ENCODE measurements at regions not wholly inside any gene's neighbourhood (a gene's known extent, or its start where the extent isn't known, plus 50 kb on each side); places are given as distances from the start of the nearest gene placed in this dataset.

DNA sequence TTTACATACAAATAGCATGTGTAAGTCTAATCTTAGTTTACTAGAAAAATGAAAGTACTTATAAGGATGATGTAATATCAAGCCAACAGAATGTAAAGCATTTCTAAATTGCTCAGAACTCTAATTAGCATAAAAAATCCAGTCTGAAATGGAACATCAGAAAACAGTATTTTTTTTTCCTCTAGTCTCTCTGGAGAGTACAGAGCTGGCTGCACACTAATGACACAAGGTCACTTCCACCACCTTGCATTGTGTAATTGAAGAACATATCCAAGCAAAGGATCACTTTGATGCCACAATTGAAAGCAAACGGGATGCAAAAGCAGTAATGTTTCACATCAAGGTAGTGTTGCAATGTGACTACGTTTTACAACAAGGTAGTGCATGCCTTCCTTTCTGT is 548.0 kb upstream of the LUZP2 start:
- Histone ChIP-seq H3K36me3 (replicated peaks; ENCODE audit: control insufficient read depth, insufficient read depth, low read length) (no peaks in the 10 kb centered on the region), H3K4me3 (ENCODE audit: insufficient read depth, low read depth, low read length) (no peak overlapping the region), H3K27me3 (ENCODE audit: control insufficient read depth, insufficient read depth, low read length) (no peaks in the 10 kb centered on the region)
- no peak for DNase-seq

DNA sequence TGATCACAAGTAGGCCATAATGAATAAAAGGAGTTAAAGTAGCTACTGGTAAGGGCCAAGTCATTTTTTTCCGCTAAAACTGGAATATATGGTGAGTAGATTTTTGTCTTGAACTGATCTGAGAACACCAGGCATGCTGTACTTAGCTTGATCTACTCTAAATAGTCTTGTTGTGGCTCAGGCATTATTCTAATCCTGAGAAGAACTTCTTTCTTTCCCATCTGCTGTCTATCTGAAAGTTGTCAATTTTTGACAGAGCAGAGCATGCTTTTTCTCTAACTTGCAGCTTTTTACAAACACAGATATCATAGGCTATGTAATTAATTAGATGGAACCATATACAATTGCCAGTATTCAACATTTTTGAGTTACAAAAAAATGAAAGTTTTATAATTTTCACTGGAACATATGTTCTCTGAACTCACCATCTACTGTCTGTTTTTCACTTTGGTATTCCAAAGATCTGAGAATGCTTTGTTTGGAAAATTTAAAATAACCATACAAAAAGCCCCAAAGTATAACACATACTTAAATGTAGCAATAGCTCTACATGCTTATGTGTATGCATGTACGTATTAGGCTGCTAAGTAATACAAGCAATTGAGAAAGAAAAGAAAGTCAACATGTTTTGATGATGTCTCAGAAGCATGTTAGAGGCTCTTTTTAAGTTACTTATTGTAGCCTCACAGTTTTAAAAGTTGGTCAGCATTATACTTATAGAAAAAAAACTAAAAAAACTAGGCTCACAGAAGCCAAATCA is 542.7 kb upstream of the LUZP2 start:
- Histone ChIP-seq H3K36me3 (replicated peaks; ENCODE audit: control insufficient read depth, insufficient read depth, low read length) (no peaks in the 10 kb centered on the region), H3K27me3 (ENCODE audit: control insufficient read depth, insufficient read depth, low read length) (no peaks in the 10 kb centered on the region)
- no peak for DNase-seq

DNA sequence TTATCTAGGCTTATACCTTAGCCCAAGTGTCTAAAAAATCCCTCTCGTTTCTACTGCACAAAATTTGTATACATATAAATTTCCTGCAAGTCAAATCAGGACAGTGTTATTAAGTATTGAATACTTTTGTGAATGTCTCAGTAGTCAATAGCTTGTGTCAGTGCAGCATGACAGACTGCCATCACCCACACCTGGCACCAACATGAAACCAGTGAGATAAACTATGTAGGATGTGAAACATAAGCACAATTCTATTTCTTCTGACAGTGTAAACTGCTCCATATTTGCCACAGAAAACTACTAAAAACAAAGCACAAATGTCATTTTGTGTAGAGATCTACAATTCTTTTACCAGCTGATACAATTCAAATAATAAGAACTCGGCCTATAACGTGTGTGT is 542.1 kb upstream of the LUZP2 start:
- no peak for DNase-seq
- H3K4me3 ChIP-seq (ENCODE audit: insufficient read depth, low read depth, low read length): no peak overlapping the region
- H3K27me3 ChIP-seq (ENCODE audit: control insufficient read depth, insufficient read depth, low read length): no peaks in the 10 kb centered on the region
- H3K36me3 ChIP-seq (replicated peaks; ENCODE audit: control insufficient read depth, insufficient read depth, low read length): no peaks in the 10 kb centered on the region

More for the DNA sequence above, 542.7 kb upstream of the LUZP2 start:
- no peak overlapping the region for H3K4me3 ChIP-seq (ENCODE audit: insufficient read depth, low read depth, low read length)

DNA sequence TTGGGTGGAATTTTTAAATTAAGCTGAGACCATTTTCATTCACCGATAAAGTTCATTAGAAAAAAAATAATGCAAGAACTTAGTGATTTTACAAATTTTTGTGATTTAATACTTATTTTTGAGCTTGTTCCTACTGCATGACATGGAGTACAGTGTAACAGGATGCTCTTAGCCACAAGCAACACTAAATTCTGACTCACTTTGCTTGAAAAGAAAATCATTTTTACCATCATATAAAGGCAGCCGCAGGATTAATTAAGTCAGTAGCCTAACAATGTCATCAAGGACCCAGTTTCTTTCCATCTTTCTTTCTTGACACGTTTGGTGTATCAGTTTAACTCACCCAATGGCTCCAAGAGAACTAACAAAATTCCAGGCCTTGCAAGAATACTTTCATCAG is 540.3 kb upstream of the LUZP2 start:
- no peaks in the 10 kb centered on the region for H3K27me3 ChIP-seq (ENCODE audit: control insufficient read depth, insufficient read depth, low read length)
- no peak overlapping the region for H3K4me3 ChIP-seq (ENCODE audit: insufficient read depth, low read depth, low read length)
- DNase-seq: no peak
- H3K36me3 ChIP-seq (replicated peaks; ENCODE audit: control insufficient read depth, insufficient read depth, low read length): no peaks in the 10 kb centered on the region

DNA sequence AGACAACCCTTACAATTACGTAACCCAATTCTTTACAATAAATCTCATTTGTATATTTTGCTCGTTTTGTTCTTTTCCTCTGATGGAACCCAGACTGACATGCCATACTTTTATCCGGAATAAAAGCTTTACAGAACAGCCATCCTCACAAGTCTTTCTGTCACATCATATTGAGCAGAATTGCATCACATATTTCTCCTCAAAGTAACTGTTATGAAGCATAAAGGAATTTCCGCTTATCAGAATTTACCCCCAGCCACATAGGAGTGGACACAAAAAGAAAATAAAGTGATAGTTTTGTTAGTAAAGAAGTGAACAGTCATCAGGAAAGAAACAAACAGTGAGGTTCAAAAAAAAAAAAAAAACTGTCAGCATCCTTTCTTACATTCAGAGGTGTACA is 539.5 kb upstream of the LUZP2 start:
- H3K4me3 ChIP-seq (ENCODE audit: insufficient read depth, low read depth, low read length): no peak overlapping the region
- no peaks in the 10 kb centered on the region for H3K27me3 ChIP-seq (ENCODE audit: control insufficient read depth, insufficient read depth, low read length)
- no peaks in the 10 kb centered on the region for H3K36me3 ChIP-seq (replicated peaks; ENCODE audit: control insufficient read depth, insufficient read depth, low read length)
- no peak for DNase-seq

DNA sequence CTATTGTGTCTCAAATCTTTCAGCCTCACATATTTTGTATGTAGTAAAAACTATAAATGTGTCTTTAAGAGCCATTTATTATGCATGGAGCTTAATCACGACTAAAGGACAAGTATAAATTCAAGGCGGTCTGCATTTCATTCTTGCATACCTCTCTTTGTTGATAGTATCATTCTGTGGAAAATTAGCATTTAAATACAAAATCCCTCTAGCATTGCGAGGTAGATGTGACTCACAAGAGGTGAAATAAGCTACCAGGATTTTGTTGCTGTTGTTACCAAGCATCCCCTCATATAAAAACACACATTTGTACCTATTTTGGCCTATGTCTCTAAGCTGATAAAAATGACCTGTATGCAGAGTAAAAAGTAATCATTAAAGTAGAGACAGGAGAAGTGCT is 537.4 kb upstream of the LUZP2 start:
- no peaks in the 10 kb centered on the region for H3K27me3 ChIP-seq (ENCODE audit: control insufficient read depth, insufficient read depth, low read length)
- no peaks in the 10 kb centered on the region for H3K36me3 ChIP-seq (replicated peaks; ENCODE audit: control insufficient read depth, insufficient read depth, low read length)
- H3K4me3 ChIP-seq (ENCODE audit: insufficient read depth, low read depth, low read length): no peak overlapping the region
- peak; percentile 18 for DNase-seq

DNA sequence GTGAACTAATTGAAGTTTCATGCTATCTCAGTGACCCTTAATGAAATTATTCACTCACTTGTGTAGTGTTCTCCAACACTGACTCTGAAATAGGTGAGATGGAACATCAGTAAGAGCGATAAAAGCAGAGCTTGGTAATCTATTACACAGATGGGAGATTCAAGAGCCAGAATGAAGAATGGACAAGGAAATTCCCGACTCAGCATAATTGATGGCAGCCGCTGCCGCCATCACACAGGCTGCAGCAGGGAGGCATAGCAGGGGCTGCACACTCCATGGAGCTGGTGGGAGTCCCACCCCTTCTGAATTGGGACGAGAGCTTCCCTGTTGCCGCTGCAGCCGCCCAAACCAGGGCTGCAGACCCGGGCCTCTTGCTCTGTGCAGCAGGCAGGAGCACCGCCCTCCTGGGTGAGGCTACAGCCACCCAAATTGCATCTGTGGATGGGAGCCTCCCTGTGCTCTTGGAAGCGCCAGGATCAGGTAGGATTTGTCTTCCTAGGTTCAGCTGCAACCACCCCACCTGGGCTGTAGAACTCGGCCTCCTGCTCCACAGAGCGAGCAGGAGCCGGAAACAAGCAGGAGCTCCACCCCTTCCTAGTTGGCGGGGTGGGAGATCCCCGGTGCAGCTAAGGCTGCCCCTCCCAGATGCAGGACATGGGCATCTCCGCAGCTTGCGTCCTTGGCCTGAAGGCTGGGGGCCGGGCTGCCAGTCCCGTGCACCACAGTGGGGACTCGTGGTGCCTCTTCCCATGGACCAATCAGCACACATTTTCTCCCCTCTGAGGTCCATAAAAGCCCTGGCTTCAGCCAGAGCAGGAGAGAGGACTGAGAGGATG is 535.1 kb upstream of the LUZP2 start:
- DNase-seq: no peak
- H3K36me3 ChIP-seq (replicated peaks; ENCODE audit: control insufficient read depth, insufficient read depth, low read length): no peaks in the 10 kb centered on the region
- no peak overlapping the region for H3K4me3 ChIP-seq (ENCODE audit: insufficient read depth, low read depth, low read length)
- H3K27me3 ChIP-seq (ENCODE audit: control insufficient read depth, insufficient read depth, low read length): no peaks in the 10 kb centered on the region

DNA sequence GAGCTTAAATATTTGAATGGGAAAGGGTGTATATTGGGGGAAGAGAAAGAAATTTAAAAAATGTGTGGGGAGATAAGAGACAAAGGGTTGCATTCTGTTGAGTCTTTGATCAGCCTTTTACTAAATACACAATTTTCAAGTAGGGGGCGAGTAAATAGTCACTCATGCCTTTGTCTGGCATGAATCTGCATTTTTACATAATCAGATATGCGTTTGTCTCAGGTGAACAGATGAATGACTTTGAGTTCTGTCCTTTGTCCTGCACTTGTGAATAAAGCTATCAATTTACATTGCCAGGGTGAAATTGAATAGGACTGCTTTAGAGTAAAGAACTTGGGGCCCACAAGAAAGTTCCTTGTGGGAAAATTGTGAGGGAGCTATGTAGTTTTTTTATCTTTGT is 523.6 kb upstream of the LUZP2 start:
- Histone ChIP-seq H3K27me3 (ENCODE audit: control insufficient read depth, insufficient read depth, low read length) (no peaks in the 10 kb centered on the region), H3K4me3 (ENCODE audit: insufficient read depth, low read depth, low read length) (no peak overlapping the region), H3K36me3 (replicated peaks; ENCODE audit: control insufficient read depth, insufficient read depth, low read length) (no peaks in the 10 kb centered on the region)
- no peak for DNase-seq

DNA sequence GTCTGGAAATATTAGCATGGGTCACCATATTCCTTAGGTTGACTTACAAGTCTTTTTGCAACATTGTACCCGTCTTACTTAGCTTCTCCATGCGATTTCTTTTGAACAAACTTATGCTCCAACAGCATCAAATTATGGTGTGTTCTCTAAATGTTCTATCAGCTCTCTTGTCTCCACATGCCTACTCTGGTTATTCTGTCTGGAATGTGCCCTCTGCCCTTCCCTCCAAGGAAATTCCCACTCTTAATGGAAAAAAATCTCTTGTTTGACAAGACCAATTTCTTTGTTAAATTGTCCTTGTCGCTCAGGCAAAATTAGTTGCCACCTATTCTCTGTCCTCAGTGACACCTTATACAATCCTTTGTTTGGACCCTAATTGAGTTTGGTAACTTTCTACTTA is 522.8 kb upstream of the LUZP2 start:
- no peak for DNase-seq
- no peak overlapping the region for H3K4me3 ChIP-seq (ENCODE audit: insufficient read depth, low read depth, low read length)
- no peaks in the 10 kb centered on the region for H3K36me3 ChIP-seq (replicated peaks; ENCODE audit: control insufficient read depth, insufficient read depth, low read length)
- no peaks in the 10 kb centered on the region for H3K27me3 ChIP-seq (ENCODE audit: control insufficient read depth, insufficient read depth, low read length)

DNA sequence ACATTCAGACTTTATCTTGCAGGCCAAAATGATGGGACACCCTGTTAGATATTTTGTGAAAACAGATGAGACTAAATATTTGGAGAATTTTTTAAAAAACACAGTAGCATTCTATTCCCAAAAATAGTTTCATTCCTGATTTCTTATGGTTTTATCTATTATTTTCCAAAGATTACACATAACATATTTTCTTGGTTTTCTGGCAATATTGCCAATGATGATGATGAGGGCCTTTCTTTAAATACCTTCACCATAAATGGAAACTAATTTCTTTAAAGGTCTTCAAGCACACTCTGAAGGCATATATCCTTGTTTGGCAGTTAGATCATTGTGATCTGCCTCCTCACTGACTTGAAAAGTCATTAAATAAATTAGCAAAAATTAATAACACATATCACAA is 522.3 kb upstream of the LUZP2 start:
- no peak overlapping the region for H3K4me3 ChIP-seq (ENCODE audit: insufficient read depth, low read depth, low read length)
- no peaks in the 10 kb centered on the region for H3K36me3 ChIP-seq (replicated peaks; ENCODE audit: control insufficient read depth, insufficient read depth, low read length)
- H3K27me3 ChIP-seq (ENCODE audit: control insufficient read depth, insufficient read depth, low read length): no peaks in the 10 kb centered on the region
- DNase-seq: no peak

DNA sequence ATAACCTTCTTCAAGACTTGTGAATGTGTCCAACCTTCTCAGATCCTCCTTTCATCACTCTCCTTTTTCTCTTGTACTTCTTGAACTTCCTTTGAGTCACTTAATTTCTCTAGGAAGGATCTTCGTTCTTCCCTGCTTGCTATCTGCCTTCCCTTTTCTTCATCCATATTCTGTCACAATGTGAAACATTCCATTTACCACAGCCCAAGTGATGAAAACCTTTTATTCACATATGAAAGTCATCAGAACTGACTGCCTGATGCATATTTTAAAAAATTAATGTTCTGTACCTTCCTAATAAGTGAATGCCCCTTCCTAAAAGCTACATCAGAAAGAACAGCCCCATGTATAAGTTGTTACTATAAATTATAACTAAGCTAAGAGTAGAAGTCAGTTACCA is 520.4 kb upstream of the LUZP2 start:
- H3K36me3 ChIP-seq (replicated peaks; ENCODE audit: control insufficient read depth, insufficient read depth, low read length): no peaks in the 10 kb centered on the region
- DNase-seq: no peak

DNA sequence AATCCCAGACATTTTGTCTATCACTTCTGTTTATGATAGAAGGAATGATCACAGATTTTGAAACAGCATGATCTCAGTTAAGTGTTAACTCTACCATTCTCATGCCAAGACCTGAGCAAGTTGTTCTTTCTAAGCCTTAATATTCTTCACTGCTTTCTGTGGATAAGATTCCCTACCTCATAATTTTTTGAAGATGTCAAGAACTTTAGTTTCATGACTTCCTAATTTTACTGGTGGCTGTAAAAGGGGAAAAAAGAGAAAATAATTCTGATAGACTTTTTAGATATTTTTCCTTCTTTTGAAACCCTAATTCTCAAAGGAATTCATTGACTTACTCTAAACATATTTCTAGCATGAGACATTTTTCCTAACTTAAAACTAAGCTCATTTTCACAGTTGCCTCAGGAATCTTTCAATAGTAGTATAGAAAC is 520.0 kb upstream of the LUZP2 start:
- H3K36me3 ChIP-seq (replicated peaks; ENCODE audit: control insufficient read depth, insufficient read depth, low read length): no peaks in the 10 kb centered on the region
- DNase-seq: no peak

More for the DNA sequence above, 520.4 kb upstream of the LUZP2 start:
- no peaks in the 10 kb centered on the region for H3K27me3 ChIP-seq (ENCODE audit: control insufficient read depth, insufficient read depth, low read length)
- H3K4me3 ChIP-seq (ENCODE audit: insufficient read depth, low read depth, low read length): no peak overlapping the region

DNA sequence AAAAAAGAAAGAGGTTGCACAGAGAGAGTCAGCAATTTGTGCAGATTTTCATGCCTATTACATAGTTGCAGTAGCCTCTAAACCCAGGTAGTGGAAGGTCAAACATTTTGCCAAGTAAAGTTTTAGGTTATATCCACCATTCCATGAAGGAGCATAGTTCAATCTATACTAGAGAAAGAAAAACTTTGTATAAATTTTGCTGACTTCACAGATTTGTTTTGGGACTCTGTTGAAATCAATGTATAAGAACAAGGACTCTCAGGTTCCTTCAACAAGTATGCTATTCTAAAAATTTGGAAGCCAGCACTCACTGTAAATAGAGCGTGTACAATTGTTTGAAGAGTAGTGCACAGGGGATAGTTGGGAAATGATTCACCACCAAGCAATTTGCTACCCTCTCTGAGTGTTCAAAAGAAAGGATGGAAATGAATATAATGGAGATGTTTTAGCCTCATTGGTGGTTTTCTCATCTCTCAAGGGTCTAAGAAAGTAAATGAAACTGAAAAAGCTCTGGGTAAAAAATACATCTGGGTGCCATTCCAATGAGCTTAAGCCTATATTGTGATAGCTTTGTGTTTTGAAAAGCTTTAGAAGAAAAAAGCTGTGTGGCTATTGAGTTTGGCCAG is 508.4 kb upstream of the LUZP2 start:
- no peaks in the 10 kb centered on the region for H3K27me3 ChIP-seq (ENCODE audit: control insufficient read depth, insufficient read depth, low read length)
- no peak overlapping the region for H3K4me3 ChIP-seq (ENCODE audit: insufficient read depth, low read depth, low read length)
- no peaks in the 10 kb centered on the region for H3K36me3 ChIP-seq (replicated peaks; ENCODE audit: control insufficient read depth, insufficient read depth, low read length)
- DNase-seq: no peak

More for the DNA sequence above, 520.0 kb upstream of the LUZP2 start:
- no peak overlapping the region for H3K4me3 ChIP-seq (ENCODE audit: insufficient read depth, low read depth, low read length)
- no peaks in the 10 kb centered on the region for H3K27me3 ChIP-seq (ENCODE audit: control insufficient read depth, insufficient read depth, low read length)

DNA sequence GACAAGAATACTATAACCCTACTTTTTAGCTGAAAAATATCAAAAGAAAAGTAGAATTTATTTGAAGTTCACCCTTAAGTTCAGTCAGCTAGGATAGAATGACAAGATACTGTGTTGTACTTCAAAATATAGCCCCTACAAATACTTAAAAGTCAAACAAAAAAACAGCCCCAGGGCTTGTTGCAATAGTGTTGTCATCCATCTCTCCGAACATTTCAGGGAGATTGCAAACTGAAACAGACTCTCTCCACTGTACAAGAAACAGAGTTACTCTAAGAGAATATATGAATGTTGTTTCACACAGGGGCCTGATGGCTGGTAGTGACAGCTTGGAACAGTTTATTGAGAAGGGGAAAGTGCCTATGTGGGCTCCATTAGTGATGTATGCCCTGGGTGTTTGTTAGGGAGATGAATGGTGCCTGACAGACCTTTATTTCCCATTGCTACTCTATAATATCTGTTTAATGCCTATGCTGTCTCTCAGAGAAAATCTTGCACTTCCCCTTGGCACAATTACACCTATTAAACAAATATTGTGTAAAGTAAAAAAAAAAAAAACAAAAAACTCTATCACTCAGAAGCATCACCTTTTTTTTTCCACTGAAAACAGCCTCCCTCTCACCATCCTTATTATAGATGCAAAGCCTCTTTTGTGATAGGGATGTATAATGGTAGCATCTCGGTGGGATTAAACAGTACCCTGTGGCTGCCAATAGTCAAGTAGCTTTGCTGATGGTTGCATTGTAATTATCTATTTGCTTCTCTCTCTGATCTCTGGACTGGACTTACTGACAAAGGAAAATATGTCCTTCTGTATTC is 506.3 kb upstream of the LUZP2 start:
- DNase-seq: no peak
- Histone ChIP-seq H3K4me3 (ENCODE audit: insufficient read depth, low read depth, low read length) (no peak overlapping the region), H3K36me3 (replicated peaks; ENCODE audit: control insufficient read depth, insufficient read depth, low read length) (no peaks in the 10 kb centered on the region), H3K27me3 (ENCODE audit: control insufficient read depth, insufficient read depth, low read length) (no peaks in the 10 kb centered on the region)

All from H7 (cell line).